ENCODE measurements at regions not wholly inside any gene's neighbourhood (a gene's known extent, or its start where the extent isn't known, plus 50 kb on each side); places are given as distances from the start of the nearest gene placed in this dataset.

DNA sequence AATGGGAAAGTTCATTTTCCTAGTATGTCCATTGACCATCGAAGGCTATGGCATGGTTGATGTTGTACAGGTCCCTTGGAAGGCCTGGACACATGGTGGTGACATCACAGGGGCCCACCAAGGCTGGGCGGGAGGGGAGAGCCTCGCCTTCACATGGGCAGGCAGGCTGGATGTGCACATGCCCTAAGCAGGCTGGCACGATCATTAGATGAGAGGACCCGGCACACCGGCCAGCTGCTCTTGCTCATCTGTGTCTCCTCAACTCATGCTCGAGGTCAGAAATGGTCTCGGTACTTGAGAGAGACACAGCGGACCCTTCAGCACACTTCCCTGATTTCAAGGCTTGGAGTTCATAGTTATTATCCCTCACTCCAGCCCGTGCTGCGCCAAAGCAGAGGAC, 416.9 kb upstream of the ZFHX3 start:
- CTCF ChIA-PET, result no interaction called here
- no peak overlapping the region for H3K4me2 ChIP-seq (ENCODE audit: control insufficient read depth, insufficient read depth)

DNA sequence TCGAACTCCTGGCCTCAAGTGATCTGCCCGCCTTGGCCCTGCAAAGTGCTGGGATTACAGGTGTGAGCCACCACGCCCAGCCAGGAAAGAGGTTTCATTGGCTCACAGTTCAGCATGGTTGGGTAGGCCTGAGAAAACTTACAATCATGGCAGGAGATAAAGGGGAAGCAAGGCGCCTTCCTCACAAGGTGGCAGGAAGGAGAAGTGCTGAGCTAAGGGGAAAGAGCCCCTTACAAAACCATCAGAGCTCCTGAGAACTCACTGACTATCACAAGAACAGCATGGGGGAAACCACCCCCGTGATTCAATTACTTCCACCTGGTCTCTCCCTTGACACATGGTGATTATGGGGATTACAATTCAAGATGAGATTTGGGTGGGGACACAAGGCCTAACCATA, 411.7 kb upstream of the ZFHX3 start:
- no TSS peak for BruUV-seq (replicated peaks)
- no peak for FAIRE-seq
- Histone ChIP-seq H3K27me3 (replicated peaks in 1 of 2; ENCODE audit: control insufficient read depth in 2 of 2, insufficient read depth in 2 of 2, low read length in 1 of 2) (no peaks in the 10 kb centered on the region), H3K27ac (ENCODE audit: control insufficient read depth, insufficient read depth) (no peak overlapping the region), H3K36me3 (ENCODE audit: control insufficient read depth in 2 of 2, insufficient read depth in 2 of 2, low read length in 1 of 2) (no peaks in the 10 kb centered on the region), H2AFZ (ENCODE audit: control insufficient read depth, low read depth, low read length) (no peak overlapping the region), H3K4me3 (no peak overlapping the region), H3K4me2 (ENCODE audit: control insufficient read depth, insufficient read depth) (no peak overlapping the region), H3K4me1 (ENCODE audit: control insufficient read depth, insufficient read depth, low read length) (no peaks in the 10 kb centered on the region), H3K9ac (ENCODE audit: control insufficient read depth, insufficient read depth, low read length) (no peak overlapping the region), H4K20me1 (ENCODE audit: control insufficient read depth, insufficient read depth) (no peaks in the 10 kb centered on the region), H3K9me3 (replicated peaks; ENCODE audit: control insufficient read depth, insufficient read depth, low read length) (no peaks in the 10 kb centered on the region), H3K79me2 (ENCODE audit: control insufficient read depth, insufficient read depth, low read length) (no peaks in the 10 kb centered on the region)
- no peak for TF ChIP-seq STAT3 (IDR thresholded peaks at IDR 0.05; ENCODE audit: low read depth, low read length)
- SMC1A ChIA-PET (ENCODE audit: uncharacterized antibody, unreplicated experiment), result no interaction called here
- in situ Hi-C loops (cut with MboI) (no loop called here), intact Hi-C loops (cut with micrococcal nuclease; ENCODE audit: unreplicated experiment) (no loop called here)
- ATAC-seq, result no peak
- RAD21 ChIA-PET (ENCODE audit: unreplicated experiment), result no interaction called here
- 27% methylated on average over 5 of the region's 5 CpGs for WGBS (ENCODE audit: insufficient coverage, insufficient replicate concordance, low lambda C conversion rate, missing lambda C conversion rate)
- DNase-seq (ENCODE audit: low read depth, low spot score), result no peak
- POLR2A ChIA-PET, result no interaction called here
- CTCF ChIA-PET, result no interaction called here

More for the DNA sequence above, 416.9 kb upstream of the ZFHX3 start:
- Histone ChIP-seq H2AFZ (ENCODE audit: control insufficient read depth, low read depth, low read length) (no peak overlapping the region), H3K9me3 (replicated peaks; ENCODE audit: control insufficient read depth, insufficient read depth, low read length) (no peaks in the 10 kb centered on the region), H3K9ac (ENCODE audit: control insufficient read depth, insufficient read depth, low read length) (no peak overlapping the region), H4K20me1 (ENCODE audit: control insufficient read depth, insufficient read depth) (no peaks in the 10 kb centered on the region), H3K4me3 (no peak overlapping the region), H3K36me3 (ENCODE audit: control insufficient read depth in 2 of 2, insufficient read depth in 2 of 2, low read length in 1 of 2) (no peaks in the 10 kb centered on the region), H3K27ac (ENCODE audit: control insufficient read depth, insufficient read depth) (no peak overlapping the region), H3K79me2 (ENCODE audit: control insufficient read depth, insufficient read depth, low read length) (no peaks in the 10 kb centered on the region), H3K4me1 (ENCODE audit: control insufficient read depth, insufficient read depth, low read length) (no peaks in the 10 kb centered on the region), H3K27me3 (replicated peaks in 1 of 2; ENCODE audit: control insufficient read depth in 2 of 2, insufficient read depth in 2 of 2, low read length in 1 of 2) (no peaks in the 10 kb centered on the region)
- BruUV-seq (replicated peaks), result no TSS peak
- TF ChIP-seq NFYA (IDR thresholded peaks at IDR 0.05; ENCODE audit: borderline replicate concordance, low read depth, low read length), result no peak
- no peak for TF ChIP-seq BHLHE40 (IDR thresholded peaks at IDR 0.05; ENCODE audit: borderline replicate concordance in 1 of 2, low read depth in 2 of 2, low read length in 1 of 2)
- TF ChIP-seq ASH2L (IDR thresholded peaks at IDR 0.05; ENCODE audit: borderline replicate concordance, low read depth), result no peak
- TF ChIP-seq NR2F1 (conservative IDR thresholded peaks at IDR 0.05), result no peak
- no peak for TF ChIP-seq STAT3 (IDR thresholded peaks at IDR 0.05; ENCODE audit: low read depth, low read length)
- ATAC-seq (no peak), DNase-seq (ENCODE audit: low read depth, low spot score) (no peak), FAIRE-seq (no peak)
- intact Hi-C loops (cut with micrococcal nuclease; ENCODE audit: unreplicated experiment) (no loop called here), in situ Hi-C loops (cut with MboI) (no loop called here)
- ChIA-PET POLR2A (no interaction called here), RAD21 (ENCODE audit: unreplicated experiment) (no interaction called here), SMC1A (ENCODE audit: uncharacterized antibody, unreplicated experiment) (no interaction called here)
- WGBS (ENCODE audit: insufficient coverage, insufficient replicate concordance, low lambda C conversion rate, missing lambda C conversion rate), result 55% methylated on average over 11 of the region's 11 CpGs
